CD4-positive, alpha-beta T cell (primary cell): ENCODE measurements at regions not wholly inside any gene's neighbourhood (a gene's known extent, or its start where the extent isn't known, plus 50 kb on each side); places are given as distances from the start of the nearest gene placed in this dataset.

Experiments used
- ATAC-seq: fragments of 200-7000 bp; cut with Tn5 transposase; one replicate; pipeline ENCODE4 v1.10.0; 2022; ENCODE audit warnings: mild to moderate bottlenecking; ENCODE audit not compliant: poor library complexity
- CTCF ChIA-PET: fragments of 350-600 bp; sonication (Branson Sonifier 250); formaldehyde crosslinking; loops from one replicate; lab custom pipeline; 2021; ENCODE audit warnings: antibody characterized with exemption, inconsistent platforms; lab: Charles Lee
- POLR2A ChIA-PET: fragments of 350-600 bp; sonication (Branson Sonifier 250); formaldehyde crosslinking; loops from one replicate; lab custom pipeline; 2021; ENCODE audit warnings: antibody characterized with exemption, inconsistent platforms; lab: Charles Lee
- DNase-seq, 14 experiments: peaks; one replicate each; pipeline ENCODE4 v3.0.0-alpha.2; 2013 to 2020; ENCODE audit warnings: mixed read lengths in 2 of 14
- H3K27ac ChIP-seq, 2 donors: one replicate each; pipeline versions ENCODE4 v1.5.1 to v1.7.0; 2013; ENCODE audit warnings: low read length in 2 of 2, low read depth in 1 of 2, mild to moderate bottlenecking in 1 of 2
- H3K27me3 ChIP-seq, 2 experiments: 1 replicate in 1 of 2; 2 replicates in 1 of 2; pipeline versions ENCODE4 v1.6.1 to v1.7.0; 2013; ENCODE audit warnings: low read length in 2 of 2, control low read depth in 1 of 2, mild to moderate bottlenecking in 1 of 2, moderate library complexity in 1 of 2; ENCODE audit not compliant: insufficient read depth in 2 of 2, control insufficient read depth in 1 of 2
- H3K36me3 ChIP-seq: one replicate; pipeline ENCODE4 v1.6.1; 2013; ENCODE audit warnings: low read length, control low read depth; ENCODE audit not compliant: insufficient read depth
- H3K4me1 ChIP-seq: one replicate; pipeline ENCODE4 v1.6.1; 2013; ENCODE audit warnings: low read length, control low read depth; ENCODE audit not compliant: insufficient read depth
- H3K4me3 ChIP-seq: one replicate; pipeline ENCODE4 v1.5.1; 2013; ENCODE audit warnings: mild to moderate bottlenecking, low read length, moderate library complexity
- H3K9me3 ChIP-seq, 2 experiments: 1 replicate in 1 of 2; 2 replicates in 1 of 2; pipeline versions ENCODE4 v1.6.1 to v1.7.0; 2013; ENCODE audit warnings: low read length in 2 of 2, mild to moderate bottlenecking in 2 of 2, control low read depth in 1 of 2, moderate library complexity in 1 of 2; ENCODE audit not compliant: control insufficient read depth in 1 of 2, insufficient read depth in 1 of 2
- H3K27ac Mint-ChIP-seq: one replicate; pipeline ENCODE4 v1.8.0; 2020; ENCODE audit warnings: mixed read lengths
- H3K27me3 Mint-ChIP-seq: one replicate; pipeline ENCODE4 v1.8.0; 2021; ENCODE audit warnings: mixed read lengths
- H3K36me3 Mint-ChIP-seq: one replicate; pipeline ENCODE4 v1.8.0; 2021; ENCODE audit warnings: low read depth, mixed read lengths
- H3K4me1 Mint-ChIP-seq: one replicate; pipeline ENCODE4 v1.8.0; 2021; ENCODE audit warnings: low read depth, mixed read lengths
- H3K4me3 Mint-ChIP-seq: one replicate; pipeline ENCODE4 v1.8.0; 2020; ENCODE audit warnings: mild to moderate bottlenecking, mixed read lengths
- H3K9me3 Mint-ChIP-seq: one replicate; pipeline ENCODE4 v1.8.0; 2020; ENCODE audit warnings: mixed read lengths
- intact Hi-C, 2 experiments: fragments of 100-400 bp; cut with DNase I in 1 of 2; cut with micrococcal nuclease in 1 of 2; formaldehyde crosslinking; loops; one replicate each; pipeline versions ENCODE4 v1.15.1 to v1.9.0; 2023 to 2025; cut with DNase I, micrococcal nuclease
- TF ChIP-seq, protein P1 (sequence below): fragments of 200-600 bp; IDR thresholded peaks from one replicate; pipeline ENCODE4 v1.8.0; 2022; ENCODE audit warnings: antibody characterized with exemption, mild to moderate bottlenecking

DNA sequence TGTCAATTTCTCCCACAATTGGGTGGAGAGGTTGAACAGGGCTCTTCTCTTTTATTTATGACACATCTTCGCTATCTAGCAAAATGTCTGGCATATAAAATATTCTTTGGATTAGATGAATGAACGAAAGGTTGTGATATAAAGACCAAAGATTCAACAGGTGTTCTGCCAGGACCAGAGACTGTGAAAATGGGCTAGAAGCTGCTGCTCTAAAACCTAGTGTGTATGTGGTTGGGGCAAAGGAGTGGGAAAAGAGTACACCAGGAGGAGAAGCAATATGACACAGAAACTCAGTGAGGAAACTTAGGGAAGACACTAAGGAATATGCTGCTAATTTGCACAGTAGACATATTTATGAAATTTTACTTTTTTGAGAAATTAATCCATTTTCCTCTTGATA, 102.0 kb upstream of the CCDC80 start:
- peaks cover 44% of the 10 kb centered on the region for H3K4me1 Mint-ChIP-seq
- no peaks in the 10 kb centered on the region for H3K9me3 ChIP-seq
- no peaks in the 10 kb centered on the region for H3K36me3 ChIP-seq
- H3K27me3 ChIP-seq: no peaks in the 10 kb centered on the region
- no peak for DNase-seq
- H3K4me3 Mint-ChIP-seq: no peak overlapping the region
- H3K27me3 Mint-ChIP-seq: no peaks in the 10 kb centered on the region
- H3K4me3 ChIP-seq: no peak overlapping the region
- H3K4me1 ChIP-seq: peaks cover 25% of the 10 kb centered on the region
- no peak overlapping the region for H3K27ac Mint-ChIP-seq
- no peaks in the 10 kb centered on the region for H3K36me3 Mint-ChIP-seq
- TF ChIP-seq, protein P1, sequence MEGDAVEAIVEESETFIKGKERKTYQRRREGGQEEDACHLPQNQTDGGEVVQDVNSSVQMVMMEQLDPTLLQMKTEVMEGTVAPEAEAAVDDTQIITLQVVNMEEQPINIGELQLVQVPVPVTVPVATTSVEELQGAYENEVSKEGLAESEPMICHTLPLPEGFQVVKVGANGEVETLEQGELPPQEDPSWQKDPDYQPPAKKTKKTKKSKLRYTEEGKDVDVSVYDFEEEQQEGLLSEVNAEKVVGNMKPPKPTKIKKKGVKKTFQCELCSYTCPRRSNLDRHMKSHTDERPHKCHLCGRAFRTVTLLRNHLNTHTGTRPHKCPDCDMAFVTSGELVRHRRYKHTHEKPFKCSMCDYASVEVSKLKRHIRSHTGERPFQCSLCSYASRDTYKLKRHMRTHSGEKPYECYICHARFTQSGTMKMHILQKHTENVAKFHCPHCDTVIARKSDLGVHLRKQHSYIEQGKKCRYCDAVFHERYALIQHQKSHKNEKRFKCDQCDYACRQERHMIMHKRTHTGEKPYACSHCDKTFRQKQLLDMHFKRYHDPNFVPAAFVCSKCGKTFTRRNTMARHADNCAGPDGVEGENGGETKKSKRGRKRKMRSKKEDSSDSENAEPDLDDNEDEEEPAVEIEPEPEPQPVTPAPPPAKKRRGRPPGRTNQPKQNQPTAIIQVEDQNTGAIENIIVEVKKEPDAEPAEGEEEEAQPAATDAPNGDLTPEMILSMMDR: no peak
- ChIA-PET POLR2A (no interaction called here), CTCF (interaction anchor here (1.2 kb wide), 1 partner anchor 100 kb away, joined by 3 read pairs; no protein-coding TSS in a partner anchor)
- intact Hi-C loops: no loop called here
- H3K9me3 Mint-ChIP-seq: no peaks in the 10 kb centered on the region
- no peak for ATAC-seq
- no peak overlapping the region for H3K27ac ChIP-seq

DNA sequence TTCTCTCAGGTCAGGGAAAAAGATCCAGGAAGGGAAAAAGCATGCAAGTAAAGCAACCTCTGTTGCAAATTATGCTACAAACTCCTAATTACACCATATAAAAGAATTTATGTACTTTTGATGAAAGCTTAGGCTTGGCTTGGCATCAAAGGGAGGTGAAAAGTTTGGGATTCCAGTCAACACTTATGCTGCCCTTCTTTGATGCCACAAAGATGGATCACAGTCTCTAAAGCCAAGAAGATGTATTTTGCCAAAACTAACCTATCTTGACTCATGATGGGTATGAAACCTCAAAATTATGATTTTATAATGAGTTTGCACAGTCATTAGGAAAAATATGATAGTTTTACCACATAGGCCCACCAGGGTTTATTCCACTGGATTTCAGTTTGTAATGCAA, 101.0 kb upstream of the CCDC80 start:
- POLR2A ChIA-PET: no interaction called here
- no peak for ATAC-seq
- peaks cover 29% of the 10 kb centered on the region for H3K4me1 ChIP-seq
- H3K9me3 Mint-ChIP-seq: no peaks in the 10 kb centered on the region
- CTCF ChIA-PET: interaction anchor here (1.2 kb wide), 1 partner anchor 99 kb away, joined by 3 read pairs; no protein-coding TSS in a partner anchor
- TF ChIP-seq, protein P1: no peak
- no peak overlapping the region for H3K27ac Mint-ChIP-seq
- H3K9me3 ChIP-seq: no peaks in the 10 kb centered on the region
- no peaks in the 10 kb centered on the region for H3K36me3 ChIP-seq
- peak overlapping the region in 1 of 2 donors; percentile 59 for H3K27ac ChIP-seq
- no peaks in the 10 kb centered on the region for H3K36me3 Mint-ChIP-seq
- intact Hi-C loops: no loop called here
- no peaks in the 10 kb centered on the region for H3K27me3 ChIP-seq
- peaks cover 47% of the 10 kb centered on the region for H3K4me1 Mint-ChIP-seq
- DNase-seq: no peak
- no peak overlapping the region for H3K4me3 Mint-ChIP-seq
- no peaks in the 10 kb centered on the region for H3K27me3 Mint-ChIP-seq
- no peak overlapping the region for H3K4me3 ChIP-seq

DNA sequence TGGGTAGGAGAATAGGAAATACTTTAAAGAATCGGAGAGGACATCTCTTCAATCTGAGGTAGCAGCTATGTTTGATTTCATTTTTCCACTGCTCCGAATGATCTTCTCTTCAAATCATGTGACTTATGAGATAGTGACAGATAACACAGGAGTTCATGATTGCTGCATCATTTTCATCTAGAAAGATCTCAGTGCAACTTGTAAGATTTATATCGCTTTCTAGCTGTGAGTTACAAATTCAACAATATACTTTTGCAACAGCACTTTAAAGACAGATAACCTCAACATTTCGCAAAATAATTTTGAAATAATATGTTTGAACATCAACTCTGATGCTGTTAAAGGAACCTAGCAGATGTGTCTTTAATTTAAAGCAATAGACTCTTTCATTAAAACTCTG, 99.9 kb upstream of the CCDC80 start:
- H3K27ac Mint-ChIP-seq: peak overlapping the region; percentile 75

More for the DNA sequence above, 99.9 kb upstream of the CCDC80 start:
- H3K27me3 Mint-ChIP-seq: no peaks in the 10 kb centered on the region
- peak overlapping the region; percentile 21 for H3K4me3 Mint-ChIP-seq
- intact Hi-C loops: no loop called here
- ChIA-PET POLR2A (interaction anchor here (0.9 to 2.1 kb wide), 8 partner anchors 19 to 279 kb away, joined by 3 to 9 read pairs (median 4); partner anchors contain the start of gene GTPBP8), CTCF (interaction anchor here (0.8 to 1.5 kb wide), 2 partner anchors 73 to 238 kb away, joined by 3 to 5 read pairs; no protein-coding TSS in a partner anchor)
- Histone ChIP-seq H3K27ac (peak overlapping the region; percentile 7 to 59), H3K27me3 (no peaks in the 10 kb centered on the region), H3K4me3 (no peak overlapping the region), H3K36me3 (no peaks in the 10 kb centered on the region), H3K9me3 (no peaks in the 10 kb centered on the region), H3K4me1 (peaks cover 41% of the 10 kb centered on the region)
- DNase-seq: peak in 3 of 14 experiments; percentile 36 to 53 (median 40)
- peak; percentile 39 for ATAC-seq
- peaks cover 59% of the 10 kb centered on the region for H3K4me1 Mint-ChIP-seq
- TF ChIP-seq, protein P1: no peak
- H3K36me3 Mint-ChIP-seq: no peaks in the 10 kb centered on the region
- no peaks in the 10 kb centered on the region for H3K9me3 Mint-ChIP-seq
